LNCAP (cell line): ENCODE measurements at regions not wholly inside any gene's neighbourhood (a gene's known extent, or its start where the extent isn't known, plus 50 kb on each side); places are given as distances from the start of the nearest gene placed in this dataset.

Experiments used
- CTCF ChIP-seq: fragments of 450-650 bp; IDR thresholded peaks from 2 replicates; pipeline ENCODE4 v1.5.1; 2017; ENCODE audit warnings: mild to moderate bottlenecking

- TF ChIP-seq CTCF, result no peak
Measured at GRCh38 chr4:95898226-95898625, 58.3 kb downstream of the PDHA2 start.

- no peak for TF ChIP-seq CTCF
Measured at GRCh38 chr4:95909211-95909610, 69.3 kb downstream of the PDHA2 start.

- TF ChIP-seq CTCF, result no peak
Measured at GRCh38 chr4:95910749-95911148, 70.9 kb downstream of the PDHA2 start.

GRCh38 chr4:95921470-95921869 lies 81.6 kb downstream of the PDHA2 start:
- TF ChIP-seq CTCF, result no peak

GRCh38 chr4:95929448-95930064 lies 89.7 kb downstream of the PDHA2 start:
- no peak for TF ChIP-seq CTCF

- no peak for TF ChIP-seq CTCF
Measured at GRCh38 chr4:95939141-95939540, 99.2 kb downstream of the PDHA2 start.

- no peak for TF ChIP-seq CTCF
Measured at GRCh38 chr4:95949136-95949765, 109.4 kb downstream of the PDHA2 start.
